ENCODE measurements at regions not wholly inside any gene's neighbourhood (a gene's known extent, or its start where the extent isn't known, plus 50 kb on each side); places are given as distances from the start of the nearest gene placed in this dataset.

DNA sequence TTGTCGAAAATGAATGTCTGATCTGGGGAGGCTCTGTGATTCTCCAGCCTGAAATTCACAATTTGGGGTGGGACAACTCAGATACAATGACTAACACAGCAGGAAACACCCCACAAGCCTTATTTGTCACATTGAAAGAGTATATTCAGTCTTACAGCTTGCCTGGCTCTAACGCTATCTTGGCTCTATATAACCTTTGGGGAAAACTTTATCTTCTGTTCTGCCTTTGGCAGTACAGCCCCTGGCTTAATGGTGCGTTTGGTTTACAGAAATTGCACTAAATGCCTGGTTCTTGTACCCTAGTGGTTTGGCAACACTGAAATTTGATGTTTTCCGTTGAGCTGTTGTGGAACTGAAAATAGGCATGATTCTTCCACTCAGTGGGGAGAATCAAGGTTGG is 178.1 kb upstream of the VEGFC start:
- TF ChIP-seq EZH2phosphoT487 (IDR thresholded peaks at IDR 0.05; ENCODE audit: low read depth) (no peak), CTCF (IDR thresholded peaks at IDR 0.05; ENCODE audit: low read depth, low read length) (no peak)
